Endodermal cell (in vitro differentiated cells): ENCODE measurements at regions not wholly inside any gene's neighbourhood (a gene's known extent, or its start where the extent isn't known, plus 50 kb on each side); places are given as distances from the start of the nearest gene placed in this dataset.

Source experiments
- DNase-seq: peaks from one replicate; pipeline ENCODE4 v3.0.0-alpha.2; 2017
- H3K27ac ChIP-seq: 2 replicates; pipeline ENCODE4 v1.5.1; 2013; ENCODE audit warnings: mild to moderate bottlenecking, low read depth, low read length, moderate library complexity
- H3K27me3 ChIP-seq: 2 replicates; pipeline ENCODE4 v1.6.1; 2013; ENCODE audit warnings: mild to moderate bottlenecking, low read length, moderate library complexity; ENCODE audit not compliant: insufficient read depth, control insufficient read depth, poor library complexity, severe bottlenecking
- H3K36me3 ChIP-seq: 2 replicates; pipeline ENCODE4 v1.7.0; 2013; ENCODE audit warnings: mild to moderate bottlenecking, low read length, moderate library complexity; ENCODE audit not compliant: control insufficient read depth, insufficient read depth
- H3K4me1 ChIP-seq: one replicate; pipeline ENCODE4 v1.7.0; 2013; ENCODE audit warnings: low read length; ENCODE audit not compliant: control insufficient read depth, insufficient read depth
- H3K4me3 ChIP-seq: 2 replicates; pipeline ENCODE4 v1.5.1; 2013; ENCODE audit warnings: mild to moderate bottlenecking, low read length, moderate library complexity
- H3K9ac ChIP-seq: 2 replicates; pipeline ENCODE4 v1.6.1; 2013; ENCODE audit warnings: mild to moderate bottlenecking, low read length, moderate library complexity; ENCODE audit not compliant: poor library complexity, severe bottlenecking; ENCODE audit errors: extremely low read depth
- H3K9me3 ChIP-seq: 2 replicates; pipeline ENCODE4 v1.6.1; 2013; ENCODE audit warnings: mild to moderate bottlenecking, low read length, moderate library complexity; ENCODE audit not compliant: control insufficient read depth
- H3K27ac Mint-ChIP-seq: 2 replicates; pipeline ENCODE4 v1.8.0; 2020; ENCODE audit warnings: mixed read lengths
- H3K27me3 Mint-ChIP-seq: 2 replicates; pipeline ENCODE4 v1.8.0; 2021; ENCODE audit warnings: mild to moderate bottlenecking, mixed read lengths; ENCODE audit not compliant: insufficient read depth
- H3K36me3 Mint-ChIP-seq: 2 replicates; pipeline ENCODE4 v1.8.0; 2020; ENCODE audit warnings: low read depth, mixed read lengths
- H3K4me1 Mint-ChIP-seq: 2 replicates; pipeline ENCODE4 v1.8.0; 2020; ENCODE audit warnings: mixed read lengths
- H3K4me3 Mint-ChIP-seq: 2 replicates; pipeline ENCODE4 v1.8.0; 2020; ENCODE audit warnings: mild to moderate bottlenecking, moderate library complexity, mixed read lengths
- H3K9me3 Mint-ChIP-seq: 2 replicates; pipeline ENCODE4 v1.8.0; 2020; ENCODE audit warnings: mild to moderate bottlenecking, mixed read lengths
- WGBS, 2 experiments: methylation state at CpG; one replicate each; pipeline versions ENCODE4 v1.1.5 to v1.1.7; 2013; ENCODE audit warnings: missing lambda C conversion rate in 2 of 2, mixed read lengths in 1 of 2; ENCODE audit not compliant: insufficient coverage in 1 of 2, insufficient read length in 1 of 2; 5-methylcytosine and 5-hydroxymethylcytosine counted together
- TF ChIP-seq, protein P1 (sequence below): fragments of 200-600 bp; sonication (generic); conservative IDR thresholded peaks from 2 replicates; pipeline ENCODE4 v1.5.0; 2021; ENCODE audit warnings: antibody characterized with exemption, mild to moderate bottlenecking

DNA sequence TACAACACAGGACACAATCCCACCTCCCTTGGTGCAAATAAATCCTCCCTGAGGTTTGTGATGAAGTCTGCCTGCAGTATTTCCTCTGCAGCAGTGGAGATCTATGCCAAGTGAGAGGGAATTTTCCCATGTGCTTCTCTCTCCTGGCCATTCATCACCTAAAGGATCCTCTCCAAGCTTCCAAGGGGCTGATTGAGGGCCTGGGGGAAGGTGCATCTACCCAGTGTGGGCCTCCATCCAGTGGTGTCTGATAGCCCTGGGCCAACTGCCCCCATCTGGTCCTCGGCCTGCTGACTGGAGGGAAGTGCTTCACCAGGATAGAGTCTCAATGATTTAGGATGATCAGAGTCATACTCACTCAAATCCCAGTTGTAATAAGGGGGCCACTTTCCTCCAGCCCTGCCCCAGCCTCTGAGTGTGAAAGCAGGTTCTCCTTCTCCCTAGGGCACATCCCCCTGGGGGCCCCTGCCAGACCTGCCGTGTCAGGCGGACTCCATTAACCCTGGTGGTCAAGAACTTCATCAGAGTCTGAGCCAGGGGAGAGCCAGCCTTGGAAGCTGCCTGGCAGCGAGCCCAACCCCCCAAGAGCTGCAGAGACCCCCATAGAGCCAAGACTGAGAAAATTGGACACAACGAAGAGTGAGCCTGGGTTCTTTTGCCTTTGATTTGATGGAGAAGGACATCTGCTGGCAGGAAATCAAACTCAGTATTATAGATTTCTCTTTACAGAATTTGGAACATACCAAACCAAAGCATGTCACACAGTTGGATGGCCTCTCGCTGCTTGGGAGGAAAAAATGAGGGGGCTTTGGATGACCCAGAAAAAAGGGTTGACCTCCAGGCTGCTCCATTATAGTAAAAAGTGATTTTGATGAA lies 509.6 kb downstream of the CMPK2 start:
- H3K9me3 Mint-ChIP-seq: no peaks in the 10 kb centered on the region
- H3K4me1 Mint-ChIP-seq: peaks cover 7% of the 10 kb centered on the region
- no peaks in the 10 kb centered on the region for H3K27me3 ChIP-seq
- H3K36me3 ChIP-seq: no peaks in the 10 kb centered on the region
- no peaks in the 10 kb centered on the region for H3K9me3 ChIP-seq
- no peak overlapping the region for H3K4me3 Mint-ChIP-seq
- no peak overlapping the region for H3K27ac Mint-ChIP-seq
- no peak overlapping the region for H3K9ac ChIP-seq
- H3K4me3 ChIP-seq: no peak overlapping the region
- DNase-seq: no peak
- no peaks in the 10 kb centered on the region for H3K36me3 Mint-ChIP-seq
- no peak overlapping the region for H3K27ac ChIP-seq
- H3K27me3 Mint-ChIP-seq: peaks cover 2% of the 10 kb centered on the region
- no peaks in the 10 kb centered on the region for H3K4me1 ChIP-seq
- TF ChIP-seq, protein P1, sequence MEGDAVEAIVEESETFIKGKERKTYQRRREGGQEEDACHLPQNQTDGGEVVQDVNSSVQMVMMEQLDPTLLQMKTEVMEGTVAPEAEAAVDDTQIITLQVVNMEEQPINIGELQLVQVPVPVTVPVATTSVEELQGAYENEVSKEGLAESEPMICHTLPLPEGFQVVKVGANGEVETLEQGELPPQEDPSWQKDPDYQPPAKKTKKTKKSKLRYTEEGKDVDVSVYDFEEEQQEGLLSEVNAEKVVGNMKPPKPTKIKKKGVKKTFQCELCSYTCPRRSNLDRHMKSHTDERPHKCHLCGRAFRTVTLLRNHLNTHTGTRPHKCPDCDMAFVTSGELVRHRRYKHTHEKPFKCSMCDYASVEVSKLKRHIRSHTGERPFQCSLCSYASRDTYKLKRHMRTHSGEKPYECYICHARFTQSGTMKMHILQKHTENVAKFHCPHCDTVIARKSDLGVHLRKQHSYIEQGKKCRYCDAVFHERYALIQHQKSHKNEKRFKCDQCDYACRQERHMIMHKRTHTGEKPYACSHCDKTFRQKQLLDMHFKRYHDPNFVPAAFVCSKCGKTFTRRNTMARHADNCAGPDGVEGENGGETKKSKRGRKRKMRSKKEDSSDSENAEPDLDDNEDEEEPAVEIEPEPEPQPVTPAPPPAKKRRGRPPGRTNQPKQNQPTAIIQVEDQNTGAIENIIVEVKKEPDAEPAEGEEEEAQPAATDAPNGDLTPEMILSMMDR: no peak
- WGBS, 2 experiments: 90 to 96% methylated on average over 5 to 6 of the region's 6 CpGs

DNA sequence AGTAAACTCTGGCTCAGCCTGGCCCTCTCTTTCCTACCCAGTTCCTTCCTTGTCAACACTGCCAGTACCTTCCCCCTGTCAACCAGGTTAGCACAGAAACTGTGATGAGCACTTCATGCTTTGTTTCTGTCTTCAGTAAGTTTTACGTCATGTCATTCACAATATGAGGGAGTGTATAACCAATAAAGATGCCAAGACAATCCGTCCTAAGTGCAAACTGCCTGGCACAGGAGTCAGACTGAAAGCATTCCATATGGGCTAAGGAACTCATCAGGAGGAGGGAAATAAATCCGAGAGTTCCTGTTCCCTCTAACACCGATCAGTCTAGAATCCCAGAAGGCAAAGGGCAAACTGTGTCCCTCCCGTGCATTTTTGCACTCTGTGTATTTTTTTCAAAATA lies 507.2 kb downstream of the CMPK2 start:
- Mint-ChIP-seq H3K36me3 (no peaks in the 10 kb centered on the region), H3K4me3 (no peak overlapping the region), H3K27me3 (peaks cover 2% of the 10 kb centered on the region), H3K4me1 (peaks cover 3% of the 10 kb centered on the region), H3K9me3 (no peaks in the 10 kb centered on the region), H3K27ac (no peak overlapping the region)
- Histone ChIP-seq H3K9ac (no peak overlapping the region), H3K4me1 (no peaks in the 10 kb centered on the region), H3K36me3 (no peaks in the 10 kb centered on the region), H3K27me3 (no peaks in the 10 kb centered on the region), H3K27ac (no peak overlapping the region), H3K9me3 (no peaks in the 10 kb centered on the region), H3K4me3 (no peak overlapping the region)
- TF ChIP-seq, protein P1: no peak
- WGBS, 2 experiments: 95 to 100% methylated on average over 3 to 5 of the region's 5 CpGs
- no peak for DNase-seq

DNA sequence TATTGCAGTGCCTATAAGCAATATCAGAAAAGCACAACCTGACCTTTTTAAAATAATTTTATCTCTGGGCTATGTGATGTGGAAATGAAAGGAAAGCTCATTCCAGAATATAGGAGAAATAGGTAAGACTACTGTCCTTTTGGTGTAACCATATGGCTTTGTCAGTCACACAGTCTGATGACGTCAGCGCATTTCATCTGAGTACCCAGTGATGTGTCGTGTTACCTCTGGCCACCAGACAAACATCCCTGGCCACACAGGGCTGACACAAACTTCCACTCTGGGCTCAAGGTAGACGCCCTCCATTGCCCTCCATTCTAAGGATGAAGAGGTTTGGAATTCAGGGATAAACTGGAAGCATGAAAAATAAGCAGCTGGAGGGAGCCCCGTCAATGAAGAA lies 506.7 kb downstream of the CMPK2 start:
- H3K4me3 Mint-ChIP-seq: no peak overlapping the region
- H3K27ac Mint-ChIP-seq: no peak overlapping the region
- peaks cover 6% of the 10 kb centered on the region for H3K4me1 Mint-ChIP-seq
- 84 to 89% methylated on average over 5 of the region's 5 CpGs for WGBS, 2 experiments
- no peaks in the 10 kb centered on the region for H3K9me3 Mint-ChIP-seq
- TF ChIP-seq, protein P1: no peak
- Histone ChIP-seq H3K9ac (no peak overlapping the region), H3K9me3 (no peaks in the 10 kb centered on the region), H3K36me3 (no peaks in the 10 kb centered on the region), H3K27ac (no peak overlapping the region), H3K27me3 (no peaks in the 10 kb centered on the region), H3K4me3 (no peak overlapping the region), H3K4me1 (no peaks in the 10 kb centered on the region)
- DNase-seq: no peak
- H3K36me3 Mint-ChIP-seq: no peaks in the 10 kb centered on the region
- H3K27me3 Mint-ChIP-seq: peaks cover 2% of the 10 kb centered on the region
